Femur (tissue), 1 donor: ENCODE measurements at regions not wholly inside any gene's neighbourhood (a gene's known extent, or its start where the extent isn't known, plus 50 kb on each side); places are given as distances from the start of the nearest gene placed in this dataset.

ENCODE experiments used
- DNase-seq: peaks from one replicate; pipeline ENCODE4 v3.0.0-alpha.2; 2017

DNA sequence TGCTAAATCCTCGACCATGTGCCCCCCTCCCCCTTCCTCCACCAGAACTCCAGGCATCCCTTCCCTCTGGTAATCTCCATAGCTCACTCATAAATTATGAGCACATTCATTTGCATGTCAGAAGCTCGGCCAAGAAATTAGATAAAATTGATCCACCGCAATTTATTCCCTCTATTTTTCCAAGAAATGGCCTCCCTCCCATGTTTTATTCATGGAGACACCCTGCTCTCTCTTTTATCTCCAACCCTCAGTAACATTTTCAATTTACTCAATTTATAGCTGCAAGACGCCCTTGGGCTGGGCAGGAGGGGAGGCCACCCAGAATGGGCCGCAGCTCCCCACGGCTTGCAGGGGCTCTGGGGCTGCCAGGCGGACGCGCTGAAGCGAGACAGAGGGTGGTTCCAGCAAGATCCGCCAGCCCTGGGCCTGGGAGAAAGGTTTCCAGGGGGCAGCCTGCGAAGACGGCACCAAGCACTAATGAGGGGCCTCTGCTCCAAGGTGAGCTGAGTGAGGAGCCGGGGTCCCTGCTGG is 54.7 kb upstream of the ZNF423 start:
- DNase-seq = no peak

DNA sequence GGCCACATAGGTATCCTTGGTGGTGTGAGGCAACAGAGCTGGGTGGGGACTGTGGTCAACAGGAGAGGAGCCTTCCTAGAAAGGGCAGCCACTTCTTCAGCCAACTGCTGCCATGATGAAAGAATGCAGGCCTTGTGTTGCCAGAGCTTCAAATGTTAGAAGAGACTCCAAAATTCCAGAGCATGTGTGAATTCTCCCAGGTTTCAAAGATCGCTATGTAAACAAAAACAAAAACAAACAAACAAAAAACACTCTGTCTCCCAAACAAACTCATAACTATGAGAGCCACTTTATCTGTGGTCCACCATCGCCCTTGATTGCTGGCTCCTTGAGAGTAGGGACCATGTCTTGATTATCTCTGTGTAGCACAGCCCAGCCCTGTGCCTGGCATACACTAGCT is 55.5 kb upstream of the ZNF423 start:
- no peak for DNase-seq

DNA sequence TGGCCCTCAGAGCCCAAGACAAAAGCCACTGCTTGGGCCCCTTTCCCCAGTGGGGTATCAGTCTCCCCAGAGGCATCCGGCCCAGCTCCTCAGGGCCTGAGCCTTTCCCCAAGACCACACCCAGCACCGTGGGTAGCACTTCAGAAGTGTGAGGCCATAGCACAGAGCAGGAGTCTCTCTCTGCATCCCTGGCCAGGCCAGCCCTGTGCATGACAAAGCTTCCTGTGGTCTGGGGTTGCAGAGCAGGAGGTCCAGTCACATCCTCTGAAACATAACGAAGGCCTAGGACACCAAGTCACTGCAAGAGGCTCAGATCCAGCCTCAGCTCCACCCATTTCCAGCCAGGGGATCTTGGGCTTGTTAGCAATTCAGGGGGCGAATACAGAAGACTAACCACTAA is 56.8 kb upstream of the ZNF423 start:
- no peak for DNase-seq

DNA sequence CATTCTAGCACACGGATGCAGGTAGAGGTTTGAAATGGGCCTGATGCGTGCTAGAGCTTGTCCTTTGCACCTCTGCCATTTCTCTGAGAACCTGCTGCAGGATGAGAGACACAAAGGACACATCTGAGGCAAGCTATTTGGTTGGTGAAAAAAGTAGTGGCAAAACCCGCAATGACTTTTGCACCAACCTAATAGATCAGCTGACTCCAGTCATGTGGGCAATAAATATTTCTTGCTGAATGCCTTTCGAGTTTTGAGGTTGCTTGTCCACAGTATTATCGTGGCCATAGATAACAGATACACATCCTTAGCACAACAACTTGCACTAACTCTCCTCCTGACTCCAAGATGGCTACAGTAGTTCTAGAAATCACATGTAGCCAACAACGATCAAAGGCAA is 57.8 kb upstream of the ZNF423 start:
- no peak for DNase-seq

DNA sequence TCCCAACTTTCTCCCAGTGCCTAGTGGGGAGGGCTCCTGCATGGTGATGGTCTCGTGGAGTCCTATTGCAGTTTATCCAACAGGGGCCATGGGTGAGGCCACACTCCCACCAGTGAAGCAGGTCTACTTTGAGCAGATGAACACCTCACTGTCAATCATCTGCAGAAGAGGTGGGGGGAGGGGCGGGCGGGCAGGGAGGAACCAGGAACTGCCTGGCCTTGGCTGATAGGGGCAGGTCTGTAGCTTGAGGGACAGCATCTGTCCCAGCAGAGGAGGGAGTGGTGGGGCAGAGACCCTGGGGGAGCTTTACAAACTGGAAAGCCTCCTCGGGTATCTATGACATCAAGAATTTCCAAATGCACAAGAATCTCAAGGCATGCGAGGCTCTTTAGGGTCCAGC is 58.7 kb upstream of the ZNF423 start:
- no peak for DNase-seq

DNA sequence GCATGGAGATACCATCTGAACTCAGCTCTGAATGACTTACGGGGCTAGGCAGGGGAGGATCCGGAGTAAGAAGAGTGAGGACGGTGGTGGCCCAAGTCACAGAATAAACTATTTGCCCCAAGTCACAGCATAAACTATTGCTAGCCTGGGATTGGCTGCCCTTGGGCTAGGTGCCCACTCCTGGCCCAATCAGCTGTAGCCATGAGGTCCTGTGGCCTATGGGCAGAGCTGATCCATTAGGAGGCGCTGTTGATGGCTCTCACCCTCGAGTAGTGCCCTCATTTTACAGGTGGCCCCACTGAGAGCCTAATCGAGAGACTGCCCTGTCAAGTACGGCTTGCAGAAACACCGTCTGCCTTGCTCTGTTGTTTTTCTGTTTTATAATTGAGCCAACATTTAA is 62.3 kb upstream of the ZNF423 start:
- no peak for DNase-seq

DNA sequence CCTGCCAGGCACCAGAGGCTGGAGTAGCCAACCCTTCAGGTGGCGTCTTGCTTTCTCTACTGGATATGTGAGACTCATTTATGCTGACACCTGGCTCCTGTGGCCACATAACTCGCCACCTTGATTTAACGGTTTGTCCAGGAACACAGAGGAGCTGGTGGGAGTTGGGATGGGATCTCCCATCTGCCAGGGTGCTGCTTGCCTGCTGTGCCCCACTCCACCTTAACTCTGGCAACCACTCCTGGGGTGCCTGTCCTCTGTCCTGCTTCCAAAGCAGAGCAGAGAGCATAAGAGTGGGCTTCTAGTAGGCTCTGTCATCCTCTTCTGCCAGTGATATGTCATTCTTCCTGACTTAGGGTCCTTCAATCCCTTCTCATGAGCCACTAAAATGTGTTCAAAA is 63.4 kb upstream of the ZNF423 start:
- no peak for DNase-seq

DNA sequence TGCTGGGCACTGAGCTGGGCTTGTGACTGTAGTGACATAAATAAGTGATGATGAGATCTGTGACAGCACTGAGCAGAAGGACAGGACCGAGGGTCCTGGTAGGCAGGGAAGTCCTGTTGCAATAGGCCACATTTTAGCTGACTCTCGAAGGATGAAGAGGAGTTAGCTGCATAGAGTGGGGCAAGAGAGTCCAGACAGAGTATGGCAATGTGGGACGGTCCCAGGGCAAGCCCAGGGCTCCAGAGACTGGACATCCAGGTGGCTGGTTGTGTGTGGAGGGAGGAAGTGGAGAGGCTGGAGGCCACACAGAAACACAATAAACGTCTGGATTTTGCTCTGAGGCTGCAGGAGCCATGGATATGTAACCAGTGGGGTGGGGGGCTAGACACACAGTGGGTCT is 64.5 kb upstream of the ZNF423 start:
- no peak for DNase-seq

DNA sequence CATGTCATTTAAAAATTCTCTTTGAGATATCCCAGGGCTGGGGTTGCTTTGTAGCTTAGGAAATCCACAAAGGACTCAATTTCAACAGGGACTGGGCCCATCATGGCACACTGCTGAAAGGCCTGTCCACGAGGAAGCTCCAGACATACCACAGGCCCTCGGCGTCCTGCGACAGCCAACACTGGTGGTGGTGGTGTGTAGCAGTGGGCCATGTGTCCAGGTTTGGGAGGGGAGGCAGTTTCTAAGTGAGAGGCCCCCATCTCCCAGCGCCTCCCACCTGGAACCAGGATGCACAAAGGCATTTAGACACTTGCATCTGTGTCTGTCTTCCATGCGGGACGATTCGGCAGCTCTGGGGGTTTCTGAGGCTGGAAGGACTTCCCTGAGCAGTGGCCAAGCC is 65.2 kb upstream of the ZNF423 start:
- no peak for DNase-seq

DNA sequence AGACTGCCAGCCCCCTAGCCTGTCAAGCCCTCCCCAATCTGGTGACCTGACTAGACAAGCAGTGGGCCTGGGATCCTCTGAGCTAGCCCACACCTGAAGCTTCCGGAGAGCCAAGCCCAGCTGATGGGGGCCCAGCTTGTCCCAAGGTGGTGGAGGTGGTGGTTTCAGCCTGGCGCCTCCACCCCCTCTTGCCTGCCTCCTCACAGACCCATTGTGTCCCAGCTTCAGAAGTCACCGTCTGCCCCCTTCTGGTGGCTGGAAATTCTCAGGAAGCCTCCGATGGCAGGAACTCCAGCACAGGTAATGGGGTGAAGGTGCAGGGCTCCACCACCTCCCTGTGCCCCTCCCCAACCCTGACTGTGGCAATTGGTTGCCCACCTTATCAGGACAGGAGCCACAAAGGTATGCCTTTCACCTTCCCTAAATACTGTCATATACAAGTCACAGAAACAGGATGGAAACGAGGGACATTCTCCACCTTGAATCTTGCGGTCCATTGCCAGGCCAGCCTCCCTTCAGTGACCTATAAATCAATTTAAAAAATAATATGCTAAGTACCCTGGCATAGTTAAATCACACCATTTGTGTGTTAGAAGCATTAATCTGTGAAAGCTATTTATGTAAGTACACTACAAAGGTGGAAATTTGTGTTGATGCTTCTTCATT is 66.0 kb upstream of the ZNF423 start:
- DNase-seq = peak; percentile 73

DNA sequence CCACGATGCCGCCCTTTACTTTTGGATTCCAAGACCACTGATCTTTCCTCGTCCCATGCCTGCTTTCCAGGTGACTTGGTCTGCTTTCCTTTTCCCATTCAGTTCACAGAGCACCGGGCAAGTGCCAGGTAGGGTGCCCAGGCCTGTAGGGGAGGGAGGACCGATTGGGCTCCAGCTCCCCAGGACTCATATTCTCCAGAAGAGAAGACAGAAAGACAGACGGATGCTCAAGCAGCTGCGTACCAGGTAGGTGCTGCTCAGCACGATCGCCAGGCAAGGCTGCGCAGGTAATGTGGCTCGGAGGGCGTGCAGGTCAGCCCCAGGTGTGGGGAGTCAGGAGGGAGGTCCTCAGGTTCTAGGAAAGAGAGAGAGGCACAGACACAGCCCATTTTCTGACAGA is 67.5 kb upstream of the ZNF423 start:
- DNase-seq = no peak

DNA sequence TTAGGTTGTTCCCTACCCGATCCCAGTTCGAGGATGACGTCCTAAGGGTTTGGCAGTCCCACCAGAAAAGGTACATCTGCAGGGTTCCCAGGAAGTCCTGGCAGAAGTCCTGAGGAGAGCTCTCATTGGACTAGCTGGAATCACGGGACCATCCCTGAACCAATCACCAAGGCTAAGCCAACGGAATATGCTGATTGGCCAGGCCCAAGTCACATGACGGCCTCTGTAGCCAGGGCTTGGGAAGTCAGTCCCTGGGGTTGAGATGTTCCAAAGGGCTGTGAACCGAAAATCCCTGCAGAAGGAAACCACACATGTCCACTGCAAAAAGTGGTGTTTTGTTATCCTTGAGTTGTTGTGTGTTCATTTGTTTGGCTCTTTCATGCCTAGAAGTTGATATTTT is 68.2 kb upstream of the ZNF423 start:
- DNase-seq = no peak

DNA sequence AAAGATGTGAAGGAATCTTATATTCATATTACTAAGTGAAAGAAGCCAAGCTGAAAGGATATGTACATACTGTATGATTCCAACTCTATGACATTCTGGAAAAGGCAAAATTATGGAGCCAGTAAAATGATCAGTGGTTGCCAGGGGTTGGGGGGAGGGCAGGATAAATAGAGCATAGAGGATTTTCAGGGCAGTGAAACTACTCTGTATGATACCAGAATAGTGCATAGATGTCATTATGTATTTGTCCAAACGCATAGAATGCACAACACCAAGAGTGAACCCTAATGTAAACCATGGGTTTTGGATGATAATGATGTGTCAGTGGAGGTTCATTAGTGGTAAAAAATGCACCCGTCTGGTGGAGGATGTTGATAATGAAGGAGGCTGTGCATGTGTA is 71.0 kb upstream of the ZNF423 start:
- DNase-seq = no peak

DNA sequence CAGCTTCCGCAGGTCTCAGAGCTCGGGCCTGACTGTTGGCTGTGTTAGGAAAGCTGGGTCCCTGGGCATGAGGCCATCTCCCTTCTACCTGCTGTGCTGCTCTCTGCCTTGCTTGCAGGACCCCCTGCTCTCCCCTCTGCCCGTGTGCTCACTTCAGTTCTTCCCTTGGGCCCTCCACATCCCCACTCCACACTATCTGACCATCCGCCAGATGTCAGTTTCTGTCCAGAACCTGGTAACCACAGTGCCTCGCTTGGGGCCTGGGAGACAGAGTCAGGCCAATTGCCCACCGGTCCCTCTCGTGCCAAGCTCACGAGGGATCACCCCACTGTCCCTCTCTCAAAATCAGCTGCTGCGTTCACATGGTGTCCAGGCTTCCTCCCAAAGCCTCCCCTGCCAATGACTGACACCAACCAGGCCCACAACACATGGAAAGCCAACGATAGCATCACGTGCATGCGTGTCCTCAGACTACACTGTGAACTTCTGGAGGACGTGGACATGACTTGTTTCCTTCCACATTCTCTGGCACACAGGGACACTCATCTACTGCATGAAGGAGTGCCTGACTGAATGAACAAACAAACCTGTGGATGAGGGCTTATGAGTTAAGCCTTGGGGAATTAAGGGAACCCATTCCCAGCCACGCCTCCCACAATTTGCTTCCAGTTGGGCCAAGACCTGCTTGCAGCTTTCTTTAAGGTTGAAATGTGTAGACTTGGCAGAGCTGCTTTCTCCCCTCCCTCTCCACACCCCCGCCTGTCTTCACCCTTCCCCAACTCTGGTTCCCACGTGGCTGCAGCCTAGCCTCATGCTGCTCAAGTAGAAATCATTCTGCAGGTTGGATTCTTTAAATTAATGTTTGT is 72.5 kb upstream of the ZNF423 start:
- DNase-seq = no peak

DNA sequence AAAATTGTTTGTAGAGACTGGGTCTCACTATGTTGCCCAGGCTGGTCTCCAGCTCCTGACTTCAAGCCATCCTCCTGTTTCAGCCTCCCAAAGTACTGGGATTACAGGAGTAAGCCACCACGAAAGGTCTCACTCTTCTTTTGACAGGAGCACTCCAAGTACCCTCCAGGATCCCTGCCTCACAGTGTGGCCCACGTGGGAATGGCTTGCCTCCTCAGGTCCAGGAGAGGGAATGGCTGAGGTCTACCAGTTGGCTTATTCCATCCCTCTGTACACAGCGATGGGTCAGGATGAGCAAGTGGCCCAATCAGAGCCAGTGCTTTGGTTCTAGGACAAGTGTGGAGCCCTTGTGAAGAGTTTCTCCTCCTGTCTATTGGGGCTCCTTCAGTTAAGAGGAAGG is 73.7 kb upstream of the ZNF423 start:
- DNase-seq = no peak

DNA sequence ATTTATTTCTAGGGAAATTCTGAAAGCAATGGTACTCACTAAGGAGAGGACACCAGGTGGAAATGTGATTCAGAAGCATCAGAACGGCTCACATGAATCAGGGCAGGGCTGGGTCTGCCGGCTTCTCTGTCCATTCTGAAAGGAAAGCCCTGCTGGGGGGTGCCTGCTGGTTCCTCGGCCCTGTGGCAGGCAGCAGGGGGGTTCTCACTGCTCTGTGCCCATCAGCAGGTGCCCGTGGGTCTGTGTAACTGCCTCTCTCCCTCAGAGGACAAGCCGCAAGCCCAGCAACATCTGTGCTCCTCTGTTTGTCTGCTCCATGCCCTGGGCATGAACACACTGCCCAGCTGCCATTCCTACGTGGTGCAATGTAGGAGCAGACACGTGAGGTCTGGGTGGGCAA is 74.9 kb upstream of the ZNF423 start:
- DNase-seq = no peak

DNA sequence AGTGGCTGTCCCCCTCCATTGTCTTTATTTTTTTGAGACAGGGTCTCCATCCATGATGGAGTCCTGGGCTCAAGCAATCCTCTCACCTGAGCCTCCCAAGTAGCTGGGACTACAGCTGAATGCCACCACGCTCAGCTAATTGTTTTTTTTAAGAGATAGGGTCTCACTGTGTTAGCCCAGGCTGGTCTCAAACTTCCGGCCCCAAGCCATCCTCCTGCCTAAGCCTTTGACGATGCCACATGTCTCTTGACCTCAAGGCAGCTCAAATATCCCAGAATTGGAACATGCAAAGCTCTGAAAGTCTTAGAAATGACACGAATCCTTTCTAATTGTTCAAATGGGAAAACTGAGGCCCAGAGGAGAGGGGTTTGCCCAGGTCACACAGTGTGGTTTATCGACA is 75.4 kb upstream of the ZNF423 start:
- no peak for DNase-seq

DNA sequence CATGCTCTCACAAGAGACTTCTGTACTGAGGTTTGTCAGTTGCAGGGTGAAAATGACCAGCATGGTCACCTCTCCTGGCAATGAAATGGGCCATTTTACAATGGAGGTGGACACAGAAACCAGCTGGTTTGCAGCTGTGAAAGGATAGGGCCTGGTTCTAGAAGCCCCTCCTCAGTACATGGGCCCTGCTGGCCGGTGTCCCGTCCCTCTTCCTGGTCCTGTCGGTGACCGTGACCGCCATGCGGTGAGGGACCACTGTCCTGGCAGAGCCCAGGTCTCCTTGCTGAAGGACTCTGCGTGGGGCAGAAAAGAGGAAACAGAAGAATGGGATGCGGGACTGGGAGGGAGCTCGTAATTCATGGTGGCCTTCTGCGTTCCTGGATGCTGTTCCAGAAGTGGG is 76.0 kb upstream of the ZNF423 start:
- DNase-seq = no peak

DNA sequence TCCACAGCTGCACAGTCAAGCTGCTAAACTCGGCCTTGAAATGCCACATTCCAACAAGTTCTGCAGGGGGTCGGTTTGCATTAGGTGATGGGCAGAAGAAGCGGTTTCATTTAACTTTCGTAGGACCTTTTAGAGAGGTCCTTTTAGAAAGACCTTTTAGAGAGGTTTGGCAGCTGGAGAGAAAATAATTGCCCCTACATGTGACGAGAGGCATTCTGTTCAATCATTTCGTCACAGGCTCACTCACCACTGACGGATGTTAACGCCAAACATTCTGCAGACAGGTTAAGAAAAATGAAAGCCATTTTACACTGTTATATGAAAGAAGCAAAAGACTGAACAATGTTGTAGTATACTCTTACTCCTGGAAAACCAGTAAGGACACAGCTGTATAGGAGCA is 76.5 kb upstream of the ZNF423 start:
- no peak for DNase-seq

DNA sequence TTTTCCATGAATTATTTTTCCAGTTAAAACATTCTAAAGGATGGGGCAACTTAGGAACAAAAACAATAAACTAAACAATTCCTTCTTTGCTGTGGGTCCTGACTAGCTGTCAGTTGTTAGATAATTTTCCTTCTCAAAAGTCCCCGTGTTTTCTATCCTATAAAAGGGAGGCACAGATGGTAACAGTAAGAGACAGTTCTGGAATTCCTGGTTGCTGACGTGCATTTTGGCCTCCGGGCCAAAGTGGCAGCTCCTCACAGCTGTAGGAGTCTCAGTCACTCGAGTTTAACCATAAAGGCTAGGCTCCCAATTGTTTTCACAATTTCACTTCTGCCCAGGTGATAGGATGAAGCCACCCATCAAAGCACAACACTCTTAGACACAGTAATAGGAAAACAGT is 77.0 kb upstream of the ZNF423 start:
- peak; percentile 68 for DNase-seq

DNA sequence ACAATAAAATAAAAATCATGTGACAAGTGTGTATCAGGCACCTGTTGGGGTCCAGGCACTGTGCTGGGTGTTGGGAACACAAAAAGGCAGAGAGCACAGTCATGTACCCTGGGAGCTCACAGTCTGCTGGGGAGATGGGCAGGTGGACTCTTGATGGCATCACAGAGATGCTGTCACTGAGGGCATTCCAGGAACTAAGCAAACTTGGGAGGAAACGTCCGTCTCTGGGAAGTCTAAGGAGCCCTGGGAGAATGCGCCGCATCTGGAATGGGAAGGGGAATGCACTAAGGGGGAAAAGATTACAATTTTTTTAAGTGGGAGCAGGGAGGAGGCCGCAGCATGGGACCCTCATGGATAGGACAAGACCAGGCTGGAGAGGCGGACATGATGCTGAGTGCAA is 80.9 kb upstream of the ZNF423 start:
- DNase-seq = no peak

DNA sequence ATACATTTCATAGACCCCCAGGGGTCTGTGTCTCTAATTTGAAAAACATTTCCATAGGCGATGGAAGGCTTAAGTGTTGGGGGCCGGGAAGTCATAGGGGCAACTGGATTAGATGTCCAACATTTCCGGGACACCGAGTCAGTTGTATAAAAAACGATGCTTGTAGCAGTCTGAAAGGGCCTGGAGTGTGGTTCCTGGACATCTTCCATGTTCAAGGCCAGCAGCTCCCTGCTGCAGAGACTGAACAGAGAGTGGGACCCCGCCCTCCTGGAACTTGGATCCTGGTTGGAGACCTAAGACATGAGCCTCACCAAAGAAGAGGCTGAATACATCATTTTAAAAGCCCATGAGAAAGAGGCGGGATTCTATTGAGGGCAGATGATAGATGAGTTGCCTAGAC is 82.0 kb upstream of the ZNF423 start:
- no peak for DNase-seq

DNA sequence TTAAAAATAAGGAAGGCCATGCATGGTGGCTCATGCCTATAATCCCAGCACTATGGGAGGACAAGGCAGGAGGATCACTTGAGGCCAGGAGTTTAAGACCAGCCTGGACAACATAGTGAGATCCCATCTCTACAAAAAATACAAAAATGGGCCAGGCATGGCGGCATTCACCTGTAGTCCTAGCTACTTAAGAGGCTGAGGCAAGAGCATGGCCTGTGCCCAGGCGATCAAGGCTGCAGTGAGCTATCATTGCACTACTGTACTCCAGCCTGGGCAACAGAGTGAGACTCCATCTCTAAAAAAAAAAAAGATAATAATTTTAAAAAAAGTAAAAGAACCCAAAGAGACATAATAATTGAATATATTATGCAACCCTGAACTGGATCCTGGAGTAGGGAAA is 83.6 kb upstream of the ZNF423 start:
- DNase-seq = no peak

DNA sequence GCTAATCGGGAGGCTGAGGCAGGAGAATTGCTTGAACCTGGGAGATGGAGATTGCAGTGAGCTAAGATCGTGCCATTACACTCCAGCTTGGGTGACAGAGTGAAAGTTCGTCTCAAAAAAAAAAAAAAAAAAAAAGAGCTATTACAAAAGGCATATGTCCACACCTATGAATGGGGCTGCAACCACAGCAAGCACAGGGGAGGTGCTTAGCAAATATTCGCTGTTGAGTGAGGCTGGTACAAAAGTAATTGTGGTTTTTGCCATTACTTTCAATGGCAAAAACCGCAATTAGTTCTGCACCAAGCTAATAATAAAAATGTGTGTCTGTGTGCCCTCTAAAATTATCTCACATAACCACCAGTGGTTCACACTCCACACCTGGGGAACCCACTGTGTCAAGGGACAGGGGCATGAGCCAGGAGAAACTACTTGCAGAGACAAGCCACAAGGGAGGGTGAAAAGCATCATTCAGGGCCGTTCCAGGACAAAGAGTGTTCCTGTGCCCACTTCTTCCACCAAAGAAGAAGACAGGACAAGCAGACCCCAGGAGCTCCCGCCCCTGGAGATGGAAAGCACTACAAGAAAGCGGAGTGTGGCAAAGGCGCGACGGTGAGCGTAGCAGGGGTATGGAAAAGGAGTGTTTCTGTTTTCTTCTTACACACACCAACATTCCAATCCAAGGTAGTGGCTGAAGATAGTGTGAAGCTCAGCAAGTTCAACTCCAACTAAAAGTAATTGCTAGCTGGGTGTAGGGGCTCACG is 84.4 kb upstream of the CNEP1R1 start:
- DNase-seq = no peak
